Loucy (cell line): ENCODE measurements at regions not wholly inside any gene's neighbourhood (a gene's known extent, or its start where the extent isn't known, plus 50 kb on each side); places are given as distances from the start of the nearest gene placed in this dataset.
"Not testable (repeated sequence)": the region's sequence is repeated elsewhere in the genome, so short reads cannot be mapped to it uniquely, and the experiment has no call there.

Source experiments
- EZH2phosphoT487 ChIP-seq: fragments of 200-600 bp; IDR thresholded peaks from 2 replicates; pipeline ENCODE4 v1.6.1; 2018; ENCODE audit warnings: antibody characterized with exemption, mild to moderate bottlenecking, moderate library complexity, borderline replicate concordance
- TF ChIP-seq, protein P1 (sequence below): fragments of 200-600 bp; sonication (generic); conservative IDR thresholded peaks from 2 replicates; pipeline ENCODE4 v1.5.1; 2014; ENCODE audit warnings: mild to moderate bottlenecking, antibody characterized with exemption, low read length

DNA sequence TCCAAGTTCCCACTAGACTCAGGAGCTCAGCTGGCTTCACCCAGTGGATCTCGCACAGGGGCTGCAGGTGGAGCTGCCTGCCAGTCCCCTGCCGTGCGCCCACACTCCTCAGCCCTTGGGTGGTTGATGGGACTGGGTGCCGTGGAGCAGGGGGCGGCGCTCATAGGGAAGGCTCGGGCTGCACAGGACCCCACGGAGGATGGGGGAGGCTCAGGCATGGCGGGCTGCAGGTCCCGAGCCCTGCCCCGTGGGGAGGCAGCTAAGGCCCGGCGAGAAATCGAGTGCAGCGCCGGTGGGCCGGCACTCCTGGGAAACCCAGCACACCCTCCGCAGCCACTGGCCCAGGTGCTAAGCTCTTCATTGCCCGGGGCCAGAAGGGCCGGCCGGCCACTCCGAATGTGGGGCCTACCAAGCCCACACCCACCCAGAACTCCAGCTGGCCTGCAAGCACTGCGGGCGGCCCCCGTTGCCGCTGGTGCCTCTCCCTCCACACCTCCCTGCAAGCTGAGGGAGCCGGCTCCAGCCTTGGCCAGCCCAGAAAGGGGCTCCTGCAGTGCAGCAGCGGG lies 1481.3 kb upstream of the WWC1 start:
- TF ChIP-seq, protein P1, sequence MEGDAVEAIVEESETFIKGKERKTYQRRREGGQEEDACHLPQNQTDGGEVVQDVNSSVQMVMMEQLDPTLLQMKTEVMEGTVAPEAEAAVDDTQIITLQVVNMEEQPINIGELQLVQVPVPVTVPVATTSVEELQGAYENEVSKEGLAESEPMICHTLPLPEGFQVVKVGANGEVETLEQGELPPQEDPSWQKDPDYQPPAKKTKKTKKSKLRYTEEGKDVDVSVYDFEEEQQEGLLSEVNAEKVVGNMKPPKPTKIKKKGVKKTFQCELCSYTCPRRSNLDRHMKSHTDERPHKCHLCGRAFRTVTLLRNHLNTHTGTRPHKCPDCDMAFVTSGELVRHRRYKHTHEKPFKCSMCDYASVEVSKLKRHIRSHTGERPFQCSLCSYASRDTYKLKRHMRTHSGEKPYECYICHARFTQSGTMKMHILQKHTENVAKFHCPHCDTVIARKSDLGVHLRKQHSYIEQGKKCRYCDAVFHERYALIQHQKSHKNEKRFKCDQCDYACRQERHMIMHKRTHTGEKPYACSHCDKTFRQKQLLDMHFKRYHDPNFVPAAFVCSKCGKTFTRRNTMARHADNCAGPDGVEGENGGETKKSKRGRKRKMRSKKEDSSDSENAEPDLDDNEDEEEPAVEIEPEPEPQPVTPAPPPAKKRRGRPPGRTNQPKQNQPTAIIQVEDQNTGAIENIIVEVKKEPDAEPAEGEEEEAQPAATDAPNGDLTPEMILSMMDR, result not testable (repeated sequence)
- not testable (repeated sequence) for TF ChIP-seq EZH2phosphoT487
